ENCODE measurements at regions not wholly inside any gene's neighbourhood (a gene's known extent, or its start where the extent isn't known, plus 50 kb on each side); places are given as distances from the start of the nearest gene placed in this dataset.

DNA sequence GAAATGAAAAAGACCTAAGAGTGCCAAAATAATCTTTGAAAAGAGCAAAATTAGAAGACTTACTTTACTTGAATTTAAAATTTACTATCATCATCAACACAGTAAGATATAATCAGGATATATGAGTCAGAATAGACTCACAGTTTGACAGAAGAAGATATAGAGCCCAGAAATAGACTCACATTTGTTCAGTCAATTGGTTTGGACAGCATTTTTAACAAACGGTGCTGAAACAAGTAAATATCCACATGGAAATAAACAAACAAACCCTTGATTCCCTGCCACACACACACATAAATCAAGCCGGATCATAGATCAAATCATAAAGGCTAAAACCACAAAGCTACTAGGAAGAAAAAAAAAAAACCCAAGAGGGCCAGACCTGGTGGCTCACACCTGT lies 291.1 kb downstream of the ADGRG6 start:
- CTCF ChIA-PET = no interaction called here
- Mint-ChIP-seq H3K4me1 (ENCODE audit: low read depth, unreplicated experiment) (no peaks in the 10 kb centered on the region), H3K27ac (ENCODE audit: unreplicated experiment) (no peak overlapping the region), H3K27me3 (ENCODE audit: unreplicated experiment) (peaks cover 17% of the 10 kb centered on the region), H3K9me3 (ENCODE audit: low read depth, unreplicated experiment) (no peaks in the 10 kb centered on the region), H3K4me3 (ENCODE audit: low read depth, unreplicated experiment) (no peak overlapping the region), H3K36me3 (ENCODE audit: insufficient read depth, unreplicated experiment) (no peaks in the 10 kb centered on the region)
- intact Hi-C loops (cut with micrococcal nuclease; ENCODE audit: unreplicated experiment) = no loop called here
- TF ChIP-seq, protein P1, sequence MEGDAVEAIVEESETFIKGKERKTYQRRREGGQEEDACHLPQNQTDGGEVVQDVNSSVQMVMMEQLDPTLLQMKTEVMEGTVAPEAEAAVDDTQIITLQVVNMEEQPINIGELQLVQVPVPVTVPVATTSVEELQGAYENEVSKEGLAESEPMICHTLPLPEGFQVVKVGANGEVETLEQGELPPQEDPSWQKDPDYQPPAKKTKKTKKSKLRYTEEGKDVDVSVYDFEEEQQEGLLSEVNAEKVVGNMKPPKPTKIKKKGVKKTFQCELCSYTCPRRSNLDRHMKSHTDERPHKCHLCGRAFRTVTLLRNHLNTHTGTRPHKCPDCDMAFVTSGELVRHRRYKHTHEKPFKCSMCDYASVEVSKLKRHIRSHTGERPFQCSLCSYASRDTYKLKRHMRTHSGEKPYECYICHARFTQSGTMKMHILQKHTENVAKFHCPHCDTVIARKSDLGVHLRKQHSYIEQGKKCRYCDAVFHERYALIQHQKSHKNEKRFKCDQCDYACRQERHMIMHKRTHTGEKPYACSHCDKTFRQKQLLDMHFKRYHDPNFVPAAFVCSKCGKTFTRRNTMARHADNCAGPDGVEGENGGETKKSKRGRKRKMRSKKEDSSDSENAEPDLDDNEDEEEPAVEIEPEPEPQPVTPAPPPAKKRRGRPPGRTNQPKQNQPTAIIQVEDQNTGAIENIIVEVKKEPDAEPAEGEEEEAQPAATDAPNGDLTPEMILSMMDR (IDR thresholded peaks at IDR 0.05; ENCODE audit: unreplicated experiment) = no peak
- DNase-seq = no peak
- BruUV-seq (replicated peaks) = no TSS peak

DNA sequence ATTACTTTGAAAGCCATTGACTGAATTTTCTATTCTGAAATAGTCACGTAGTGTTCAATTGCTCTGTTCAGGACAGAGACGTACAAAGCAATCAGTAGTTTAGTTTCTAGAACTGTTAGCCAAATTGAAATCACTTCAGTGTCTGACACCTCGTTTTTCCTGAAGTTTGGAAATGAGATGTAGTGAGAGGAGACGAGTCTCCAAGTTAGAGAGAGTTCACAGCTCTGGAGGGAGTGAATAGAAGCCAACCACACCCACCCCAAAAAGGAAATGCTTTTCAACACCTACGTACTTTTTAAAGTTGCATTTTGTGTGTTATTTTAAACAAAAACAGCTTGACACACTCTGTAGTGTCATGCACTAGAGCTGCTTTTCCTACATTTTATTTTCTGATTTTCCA lies 296.0 kb downstream of the ADGRG6 start:
- Mint-ChIP-seq H3K27me3 (ENCODE audit: unreplicated experiment) (peaks cover 37% of the 10 kb centered on the region), H3K9me3 (ENCODE audit: low read depth, unreplicated experiment) (no peaks in the 10 kb centered on the region), H3K4me3 (ENCODE audit: low read depth, unreplicated experiment) (no peak overlapping the region), H3K27ac (ENCODE audit: unreplicated experiment) (no peak overlapping the region), H3K4me1 (ENCODE audit: low read depth, unreplicated experiment) (no peaks in the 10 kb centered on the region), H3K36me3 (ENCODE audit: insufficient read depth, unreplicated experiment) (no peaks in the 10 kb centered on the region)
- BruUV-seq (replicated peaks) = no TSS peak
- DNase-seq = no peak
- intact Hi-C loops (cut with micrococcal nuclease; ENCODE audit: unreplicated experiment) = no loop called here
- TF ChIP-seq, protein P1 (IDR thresholded peaks at IDR 0.05; ENCODE audit: unreplicated experiment) = no peak
- CTCF ChIA-PET = no interaction called here

DNA sequence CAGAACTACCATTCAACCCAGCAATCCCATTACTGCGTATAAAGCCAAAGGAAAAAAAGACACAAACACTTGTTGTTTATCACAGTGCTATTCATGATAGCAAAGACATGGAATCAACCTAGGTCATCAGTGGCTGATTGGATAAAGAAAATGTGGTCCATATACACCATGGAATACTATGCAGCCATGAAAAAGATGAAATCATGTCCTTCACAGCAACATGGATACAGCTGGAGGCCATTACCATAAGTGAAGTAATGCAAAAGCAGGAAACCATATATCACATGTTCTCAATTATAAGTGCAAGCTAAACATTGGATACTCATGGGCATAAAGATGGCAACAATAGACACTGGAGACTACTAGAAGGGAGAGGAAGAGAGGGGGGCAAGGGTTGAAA lies 299.6 kb downstream of the ADGRG6 start:
- no peaks in the 10 kb centered on the region for H3K4me1 Mint-ChIP-seq (ENCODE audit: low read depth, unreplicated experiment)
- H3K27me3 Mint-ChIP-seq (ENCODE audit: unreplicated experiment) = peaks cover 34% of the 10 kb centered on the region
- DNase-seq = no peak
- no peak overlapping the region for H3K27ac Mint-ChIP-seq (ENCODE audit: unreplicated experiment)
- TF ChIP-seq, protein P1 (IDR thresholded peaks at IDR 0.05; ENCODE audit: unreplicated experiment) = no peak
- no peaks in the 10 kb centered on the region for H3K36me3 Mint-ChIP-seq (ENCODE audit: insufficient read depth, unreplicated experiment)
- no peaks in the 10 kb centered on the region for H3K9me3 Mint-ChIP-seq (ENCODE audit: low read depth, unreplicated experiment)
- no peak overlapping the region for H3K4me3 Mint-ChIP-seq (ENCODE audit: low read depth, unreplicated experiment)
- intact Hi-C loops (cut with micrococcal nuclease; ENCODE audit: unreplicated experiment) = no loop called here
- CTCF ChIA-PET = no interaction called here
- BruUV-seq (replicated peaks) = no TSS peak

DNA sequence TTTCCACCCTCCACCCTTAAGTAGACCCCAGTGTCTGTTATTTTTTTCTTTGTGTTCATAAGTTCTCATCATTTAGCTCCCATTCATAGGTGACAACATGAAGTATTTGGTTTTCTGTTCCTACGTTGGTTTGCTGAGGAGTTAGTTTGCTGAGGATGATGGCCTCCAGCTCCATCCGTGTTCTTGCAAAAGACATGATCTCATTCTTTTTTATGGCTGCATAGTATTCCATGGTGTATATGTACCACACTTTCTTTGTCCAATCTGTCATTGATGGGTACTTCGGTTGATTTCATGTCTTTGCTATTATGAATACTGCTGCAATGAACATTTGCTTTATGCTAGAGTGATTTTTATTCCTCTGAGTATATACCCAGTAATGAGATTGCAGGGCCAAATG lies 301.2 kb downstream of the ADGRG6 start:
- DNase-seq = no peak
- TF ChIP-seq, protein P1 (IDR thresholded peaks at IDR 0.05; ENCODE audit: unreplicated experiment) = no peak
- Mint-ChIP-seq H3K27ac (ENCODE audit: unreplicated experiment) (no peak overlapping the region), H3K4me3 (ENCODE audit: low read depth, unreplicated experiment) (no peak overlapping the region), H3K27me3 (ENCODE audit: unreplicated experiment) (peaks cover 20% of the 10 kb centered on the region), H3K9me3 (ENCODE audit: low read depth, unreplicated experiment) (no peaks in the 10 kb centered on the region), H3K4me1 (ENCODE audit: low read depth, unreplicated experiment) (no peaks in the 10 kb centered on the region), H3K36me3 (ENCODE audit: insufficient read depth, unreplicated experiment) (no peaks in the 10 kb centered on the region)
- intact Hi-C loops (cut with micrococcal nuclease; ENCODE audit: unreplicated experiment) = no loop called here
- CTCF ChIA-PET = no interaction called here
- no TSS peak for BruUV-seq (replicated peaks)

Data from Calu3 (cell line).